H9 (cell line): ENCODE measurements at regions not wholly inside any gene's neighbourhood (a gene's known extent, or its start where the extent isn't known, plus 50 kb on each side); places are given as distances from the start of the nearest gene placed in this dataset.

Experiments used
- DNase-seq: peaks from one replicate; pipeline ENCODE4 v3.0.0-alpha.2; 2017
- H2AFZ ChIP-seq: one replicate; pipeline ENCODE4 v1.6.1; 2013; ENCODE audit warnings: mild to moderate bottlenecking, low read length, control low read depth, moderate library complexity
- H2AK5ac ChIP-seq: 2 replicates; pipeline ENCODE4 v1.6.1; 2013; ENCODE audit warnings: low read length, control low read depth, mixed read lengths; ENCODE audit not compliant: insufficient read length
- H2BK120ac ChIP-seq: one replicate; pipeline ENCODE4 v1.6.1; 2013; ENCODE audit warnings: low read depth, mild to moderate bottlenecking, low read length, control low read depth, inconsistent platforms; ENCODE audit not compliant: poor library complexity, severe bottlenecking
- H2BK12ac ChIP-seq: 2 replicates; pipeline ENCODE4 v1.6.1; 2013; ENCODE audit warnings: low read length, control low read depth, mixed read lengths, low read depth; ENCODE audit not compliant: insufficient read length
- H2BK15ac ChIP-seq: 2 replicates; pipeline ENCODE4 v1.6.1; 2013; ENCODE audit warnings: low read depth, low read length, control low read depth
- H2BK20ac ChIP-seq: one replicate; pipeline ENCODE4 v1.6.1; 2013; ENCODE audit warnings: low read depth, mild to moderate bottlenecking, low read length, control low read depth, inconsistent platforms; ENCODE audit not compliant: poor library complexity, severe bottlenecking
- H2BK5ac ChIP-seq: 2 replicates; pipeline ENCODE4 v1.6.1; 2013; ENCODE audit warnings: low read length, control low read depth, mixed read lengths; ENCODE audit not compliant: insufficient read length
- H3K14ac ChIP-seq: 2 replicates; pipeline ENCODE4 v1.6.1; 2013; ENCODE audit warnings: low read length, control low read depth; ENCODE audit not compliant: insufficient read depth
- H3K18ac ChIP-seq: 2 replicates; pipeline ENCODE4 v1.6.1; 2013; ENCODE audit warnings: low read depth, mild to moderate bottlenecking, mixed read lengths, low read length, control low read depth; ENCODE audit not compliant: insufficient read length
- H3K23ac ChIP-seq: 2 replicates; pipeline ENCODE4 v1.6.1; 2013; ENCODE audit warnings: low read length, control low read depth, mixed read lengths, low read depth; ENCODE audit not compliant: insufficient read length
- H3K23me2 ChIP-seq: 2 replicates; pipeline ENCODE4 v1.6.1; 2013; ENCODE audit warnings: low read depth, mild to moderate bottlenecking, mixed read lengths, low read length, control low read depth; ENCODE audit not compliant: insufficient read length, poor library complexity, severe bottlenecking
- H3K27ac ChIP-seq: 2 replicates; pipeline ENCODE4 v1.5.1; 2013; ENCODE audit warnings: low read length, control low read depth, mixed read lengths, low read depth; ENCODE audit not compliant: insufficient read length
- H3K27me3 ChIP-seq: 2 replicates; pipeline ENCODE4 v1.6.1; 2013; ENCODE audit warnings: low read length, control low read depth, inconsistent platforms; ENCODE audit not compliant: insufficient read depth
- H3K4ac ChIP-seq: 2 replicates; pipeline ENCODE4 v1.6.1; 2013; ENCODE audit warnings: low read depth, mild to moderate bottlenecking, control low read depth, inconsistent platforms, low read length, moderate library complexity
- H3K4me1 ChIP-seq: 2 replicates; pipeline ENCODE4 v1.6.1; 2013; ENCODE audit warnings: low read length, control low read depth, inconsistent platforms; ENCODE audit not compliant: insufficient read depth
- H3K4me2 ChIP-seq: 2 replicates; pipeline ENCODE4 v1.6.1; 2013; ENCODE audit warnings: low read length, control low read depth, mixed read lengths; ENCODE audit not compliant: insufficient read length, insufficient read depth
- H3K56ac ChIP-seq: 2 replicates; pipeline ENCODE4 v1.6.1; 2013; ENCODE audit warnings: low read depth, mild to moderate bottlenecking, mixed read lengths, low read length, control low read depth; ENCODE audit not compliant: insufficient read length
- H3K79me1 ChIP-seq: 2 replicates; pipeline ENCODE4 v1.6.1; 2013; ENCODE audit warnings: low read depth, mild to moderate bottlenecking, moderate library complexity, low read length, control low read depth, inconsistent platforms; ENCODE audit not compliant: insufficient read depth, poor library complexity, severe bottlenecking
- H3K79me2 ChIP-seq: 2 replicates; pipeline ENCODE4 v1.6.1; 2013; ENCODE audit warnings: low read length, control low read depth, inconsistent platforms; ENCODE audit not compliant: insufficient read depth
- H3K9ac ChIP-seq: 2 replicates; pipeline ENCODE4 v1.6.1; 2013; ENCODE audit warnings: low read length, control low read depth, mixed read lengths; ENCODE audit not compliant: insufficient read length; ENCODE audit errors: extremely low read depth
- H3K9me3 ChIP-seq: one replicate; pipeline ENCODE4 v1.6.1; 2013; ENCODE audit warnings: low read depth, low read length, inconsistent platforms; ENCODE audit not compliant: control insufficient read depth
- H3T11ph ChIP-seq: one replicate; pipeline ENCODE4 v1.6.1; 2013; ENCODE audit warnings: mild to moderate bottlenecking, low read length, control low read depth, inconsistent platforms
- H4K20me1 ChIP-seq: one replicate; pipeline ENCODE4 v1.6.1; 2013; ENCODE audit not compliant: control insufficient read depth, insufficient read length, insufficient read depth
- H4K5ac ChIP-seq: 2 replicates; pipeline ENCODE4 v1.6.1; 2013; ENCODE audit warnings: low read depth, mild to moderate bottlenecking, mixed read lengths, low read length, control low read depth; ENCODE audit not compliant: insufficient read length
- H4K8ac ChIP-seq: replicated peaks from 2 replicates; pipeline ENCODE4 v1.6.1; 2013; ENCODE audit warnings: low read length, control low read depth, mixed read lengths, low read depth; ENCODE audit not compliant: insufficient read length
- H4K91ac ChIP-seq: 2 replicates; pipeline ENCODE4 v1.6.1; 2013; ENCODE audit warnings: low read depth, mild to moderate bottlenecking, moderate library complexity, mixed read lengths, low read length, control low read depth; ENCODE audit not compliant: insufficient read length
- H3K27ac Mint-ChIP-seq, 3 experiments: 2 replicates in 2 of 3; 3 replicates in 1 of 3; pipeline ENCODE4 v1.8.0; 2020 to 2021; ENCODE audit warnings: mixed read lengths in 3 of 3, mild to moderate bottlenecking in 1 of 3, moderate library complexity in 1 of 3
- H3K27me3 Mint-ChIP-seq: 2 replicates; pipeline ENCODE4 v1.8.0; 2021; ENCODE audit warnings: low read depth, mild to moderate bottlenecking, moderate library complexity, mixed read lengths
- H3K36me3 Mint-ChIP-seq, 3 experiments: 2 replicates in 2 of 3; 3 replicates in 1 of 3; pipeline ENCODE4 v1.8.0; 2020 to 2021; ENCODE audit warnings: low read depth in 3 of 3, mixed read lengths in 3 of 3; ENCODE audit not compliant: insufficient read depth in 1 of 3
- H3K4me1 Mint-ChIP-seq, 2 experiments: 2 replicates each; pipeline ENCODE4 v1.8.0; 2020; ENCODE audit warnings: mixed read lengths in 2 of 2
- H3K4me3 Mint-ChIP-seq, 2 experiments: 2 replicates in 1 of 2; 3 replicates in 1 of 2; pipeline ENCODE4 v1.8.0; 2020 to 2021; ENCODE audit warnings: mild to moderate bottlenecking in 2 of 2, mixed read lengths in 2 of 2, moderate library complexity in 1 of 2
- H3K9me3 Mint-ChIP-seq, 2 experiments: 2 replicates in 1 of 2; 3 replicates in 1 of 2; pipeline ENCODE4 v1.8.0; 2020; ENCODE audit warnings: mild to moderate bottlenecking in 2 of 2, mixed read lengths in 2 of 2, moderate library complexity in 1 of 2
- WGBS: extraction: QIAGEN DNeasy Blood & Tissue Kit; methylation state at CpG from one replicate; pipeline ENCODE4 v1.1.7; 2013; ENCODE audit warnings: missing lambda C conversion rate, low lambda C conversion rate, mixed read lengths; ENCODE audit not compliant: insufficient read length; ENCODE audit errors: extremely low coverage; 5-methylcytosine and 5-hydroxymethylcytosine counted together
- TF ChIP-seq, protein P1 (sequence below): fragments of 200-600 bp; sonication (generic); conservative IDR thresholded peaks from 3 replicates; pipeline ENCODE4 v1.8.0; 2021; ENCODE audit warnings: antibody characterized with exemption, mild to moderate bottlenecking

DNA sequence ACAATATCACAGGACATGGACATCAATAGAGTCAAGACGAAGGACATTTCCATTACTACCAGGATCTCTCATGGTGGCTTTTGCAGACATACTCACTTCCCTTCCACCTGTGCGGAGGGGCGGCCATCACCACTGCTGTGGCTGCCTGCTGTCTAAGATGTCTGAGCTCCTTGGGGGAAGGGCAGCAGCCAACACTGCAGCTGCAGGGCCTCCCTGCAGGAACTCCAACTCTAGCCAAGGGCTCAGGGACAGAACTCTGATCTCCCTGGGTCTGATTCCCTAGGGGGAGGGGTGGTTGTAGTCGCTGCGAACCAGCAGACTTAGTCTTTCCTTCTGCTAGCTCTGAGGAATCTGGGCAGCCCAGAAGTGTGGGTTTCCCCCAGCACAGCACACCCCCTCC is 78.9 kb upstream of the ANKRD10 start:
- no peak overlapping the region for H3K4ac ChIP-seq
- H3K27me3 ChIP-seq = no peaks in the 10 kb centered on the region
- H3K9ac ChIP-seq = no peak overlapping the region
- no peaks in the 10 kb centered on the region for H3K36me3 Mint-ChIP-seq
- no peak overlapping the region for H3K18ac ChIP-seq
- H3K56ac ChIP-seq = no peak overlapping the region
- peaks cover 40% of the 10 kb centered on the region for H3K27me3 Mint-ChIP-seq
- H3K27ac Mint-ChIP-seq = peak overlapping the region in 1 of 3 experiments; percentile 20; a peak in 1 of 7 replicates
- TF ChIP-seq, protein P1, sequence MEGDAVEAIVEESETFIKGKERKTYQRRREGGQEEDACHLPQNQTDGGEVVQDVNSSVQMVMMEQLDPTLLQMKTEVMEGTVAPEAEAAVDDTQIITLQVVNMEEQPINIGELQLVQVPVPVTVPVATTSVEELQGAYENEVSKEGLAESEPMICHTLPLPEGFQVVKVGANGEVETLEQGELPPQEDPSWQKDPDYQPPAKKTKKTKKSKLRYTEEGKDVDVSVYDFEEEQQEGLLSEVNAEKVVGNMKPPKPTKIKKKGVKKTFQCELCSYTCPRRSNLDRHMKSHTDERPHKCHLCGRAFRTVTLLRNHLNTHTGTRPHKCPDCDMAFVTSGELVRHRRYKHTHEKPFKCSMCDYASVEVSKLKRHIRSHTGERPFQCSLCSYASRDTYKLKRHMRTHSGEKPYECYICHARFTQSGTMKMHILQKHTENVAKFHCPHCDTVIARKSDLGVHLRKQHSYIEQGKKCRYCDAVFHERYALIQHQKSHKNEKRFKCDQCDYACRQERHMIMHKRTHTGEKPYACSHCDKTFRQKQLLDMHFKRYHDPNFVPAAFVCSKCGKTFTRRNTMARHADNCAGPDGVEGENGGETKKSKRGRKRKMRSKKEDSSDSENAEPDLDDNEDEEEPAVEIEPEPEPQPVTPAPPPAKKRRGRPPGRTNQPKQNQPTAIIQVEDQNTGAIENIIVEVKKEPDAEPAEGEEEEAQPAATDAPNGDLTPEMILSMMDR = no peak
- no peak overlapping the region for H2BK5ac ChIP-seq
- WGBS = no CpG with 5 or more reads among the region's 5 CpGs
- no peak overlapping the region for H2BK120ac ChIP-seq
- H3K4me1 ChIP-seq = no peaks in the 10 kb centered on the region; the same call in 1 of the 2 replicates
- no peaks in the 10 kb centered on the region for H3K79me1 ChIP-seq
- H4K5ac ChIP-seq = no peak overlapping the region
- H3K4me3 Mint-ChIP-seq = no peak overlapping the region
- no peak overlapping the region for H2AK5ac ChIP-seq
- H2AFZ ChIP-seq = peak overlapping the region; percentile 15
- H3K79me2 ChIP-seq = no peaks in the 10 kb centered on the region
- no peak overlapping the region for H3K27ac ChIP-seq
- H3K23me2 ChIP-seq = no peaks in the 10 kb centered on the region
- DNase-seq = peak; percentile 54
- no peak overlapping the region for H4K8ac ChIP-seq
- H4K20me1 ChIP-seq = no peaks in the 10 kb centered on the region
- H2BK20ac ChIP-seq = no peak overlapping the region
- H4K91ac ChIP-seq = no peak overlapping the region
- no peak overlapping the region for H3K14ac ChIP-seq
- no peak overlapping the region for H3T11ph ChIP-seq
- H3K4me2 ChIP-seq = no peak overlapping the region
- no peak overlapping the region for H3K23ac ChIP-seq
- no peak overlapping the region for H2BK12ac ChIP-seq
- H3K9me3 ChIP-seq = no peaks in the 10 kb centered on the region
- H2BK15ac ChIP-seq = no peak overlapping the region
- H3K4me1 Mint-ChIP-seq = peaks cover 11 to 12% of the 10 kb centered on the region in 2 experiments
- H3K9me3 Mint-ChIP-seq = 0 out of 5 replicates have a peak, but pooled peaks cover 0 to 2% of the 10 kb centered on the region in 2 experiments
